ENCODE measurements at regions not wholly inside any gene's neighbourhood (a gene's known extent, or its start where the extent isn't known, plus 50 kb on each side); places are given as distances from the start of the nearest gene placed in this dataset.

DNA sequence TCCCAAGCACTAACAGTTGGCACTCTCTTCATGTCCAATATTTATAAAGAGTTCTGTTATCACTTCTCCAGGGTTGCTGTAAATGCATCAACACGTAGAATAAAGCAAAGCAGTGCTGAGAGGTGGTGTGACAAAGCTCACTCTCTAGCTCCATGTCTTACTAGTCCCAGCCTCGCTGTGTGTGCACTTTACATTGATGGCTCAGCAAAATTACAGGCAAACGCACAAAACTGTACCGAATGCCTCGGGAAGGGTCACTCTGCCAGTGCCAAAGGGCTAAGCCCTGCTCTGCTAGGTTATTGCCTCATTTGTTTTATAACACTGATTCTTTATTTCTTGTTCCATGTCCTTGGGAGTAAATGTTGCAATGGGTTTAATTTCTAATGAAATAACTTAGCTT lies 1005.9 kb upstream of the WWC1 start:
- TF ChIP-seq, protein P1, sequence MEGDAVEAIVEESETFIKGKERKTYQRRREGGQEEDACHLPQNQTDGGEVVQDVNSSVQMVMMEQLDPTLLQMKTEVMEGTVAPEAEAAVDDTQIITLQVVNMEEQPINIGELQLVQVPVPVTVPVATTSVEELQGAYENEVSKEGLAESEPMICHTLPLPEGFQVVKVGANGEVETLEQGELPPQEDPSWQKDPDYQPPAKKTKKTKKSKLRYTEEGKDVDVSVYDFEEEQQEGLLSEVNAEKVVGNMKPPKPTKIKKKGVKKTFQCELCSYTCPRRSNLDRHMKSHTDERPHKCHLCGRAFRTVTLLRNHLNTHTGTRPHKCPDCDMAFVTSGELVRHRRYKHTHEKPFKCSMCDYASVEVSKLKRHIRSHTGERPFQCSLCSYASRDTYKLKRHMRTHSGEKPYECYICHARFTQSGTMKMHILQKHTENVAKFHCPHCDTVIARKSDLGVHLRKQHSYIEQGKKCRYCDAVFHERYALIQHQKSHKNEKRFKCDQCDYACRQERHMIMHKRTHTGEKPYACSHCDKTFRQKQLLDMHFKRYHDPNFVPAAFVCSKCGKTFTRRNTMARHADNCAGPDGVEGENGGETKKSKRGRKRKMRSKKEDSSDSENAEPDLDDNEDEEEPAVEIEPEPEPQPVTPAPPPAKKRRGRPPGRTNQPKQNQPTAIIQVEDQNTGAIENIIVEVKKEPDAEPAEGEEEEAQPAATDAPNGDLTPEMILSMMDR (IDR thresholded peaks at IDR 0.05) = no peak
- TF ChIP-seq POLR2A (IDR thresholded peaks at IDR 0.05) = no peak
